ENCODE measurements at regions not wholly inside any gene's neighbourhood (a gene's known extent, or its start where the extent isn't known, plus 50 kb on each side); places are given as distances from the start of the nearest gene placed in this dataset.

DNA sequence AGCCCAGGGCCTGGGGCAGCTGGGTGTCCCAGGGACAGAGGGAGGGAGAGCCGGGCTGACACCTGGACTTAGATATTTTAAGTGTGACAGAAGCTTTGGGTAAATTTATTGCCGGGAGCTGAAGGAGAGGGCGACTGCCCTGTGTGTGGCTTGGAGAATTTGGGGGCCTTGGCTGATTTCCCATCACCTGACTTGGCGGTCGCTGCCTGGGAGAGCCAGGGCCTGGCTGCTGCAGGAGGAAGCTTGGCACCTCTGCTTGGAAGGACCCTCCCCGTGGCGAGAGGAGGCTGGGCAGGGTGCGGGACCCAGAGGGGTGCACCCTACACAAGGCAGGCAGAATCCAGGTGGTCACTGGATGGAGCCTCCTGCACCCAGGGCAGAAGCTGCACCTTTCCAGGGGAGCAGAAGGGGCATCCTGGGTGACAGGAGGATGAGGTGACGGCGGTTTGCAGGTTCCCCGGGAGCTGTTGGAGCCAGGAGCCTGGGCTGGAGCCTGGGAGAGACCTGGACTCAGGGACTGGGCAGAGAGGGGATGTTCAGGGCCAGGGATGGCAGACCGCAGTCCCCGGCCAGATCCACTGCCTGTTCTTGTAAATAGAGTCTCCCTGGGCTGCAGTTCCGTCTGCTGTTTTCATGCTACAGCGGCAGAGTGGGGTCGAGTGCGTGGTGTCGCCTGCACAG lies 72.0 kb downstream of the RGS12 start:
- no peak for DNase-seq (ENCODE audit: low read depth in 2 of 3, low spot score in 2 of 3)

DNA sequence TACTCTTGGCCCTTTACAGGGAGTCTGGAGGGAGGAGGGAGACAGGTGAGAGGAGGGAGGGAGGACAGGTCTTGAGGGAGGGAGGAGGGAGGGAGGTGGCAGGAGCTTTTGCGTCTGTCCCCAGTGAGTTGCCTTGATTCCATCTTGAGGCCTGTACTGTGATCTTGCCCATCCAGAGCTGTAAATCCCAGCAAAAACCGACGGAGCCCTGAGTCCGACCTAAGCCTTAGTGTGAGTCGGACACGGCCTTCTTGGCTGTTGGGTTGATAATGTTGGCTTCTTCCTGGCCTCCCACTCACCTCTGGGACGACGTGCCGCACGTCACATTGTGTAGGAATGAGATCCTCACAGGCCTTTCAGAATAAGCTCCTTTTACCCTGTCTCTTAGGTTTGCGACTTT lies 72.5 kb downstream of the RGS12 start:
- DNase-seq (ENCODE audit: low read depth in 2 of 3, low spot score in 2 of 3), result no peak

DNA sequence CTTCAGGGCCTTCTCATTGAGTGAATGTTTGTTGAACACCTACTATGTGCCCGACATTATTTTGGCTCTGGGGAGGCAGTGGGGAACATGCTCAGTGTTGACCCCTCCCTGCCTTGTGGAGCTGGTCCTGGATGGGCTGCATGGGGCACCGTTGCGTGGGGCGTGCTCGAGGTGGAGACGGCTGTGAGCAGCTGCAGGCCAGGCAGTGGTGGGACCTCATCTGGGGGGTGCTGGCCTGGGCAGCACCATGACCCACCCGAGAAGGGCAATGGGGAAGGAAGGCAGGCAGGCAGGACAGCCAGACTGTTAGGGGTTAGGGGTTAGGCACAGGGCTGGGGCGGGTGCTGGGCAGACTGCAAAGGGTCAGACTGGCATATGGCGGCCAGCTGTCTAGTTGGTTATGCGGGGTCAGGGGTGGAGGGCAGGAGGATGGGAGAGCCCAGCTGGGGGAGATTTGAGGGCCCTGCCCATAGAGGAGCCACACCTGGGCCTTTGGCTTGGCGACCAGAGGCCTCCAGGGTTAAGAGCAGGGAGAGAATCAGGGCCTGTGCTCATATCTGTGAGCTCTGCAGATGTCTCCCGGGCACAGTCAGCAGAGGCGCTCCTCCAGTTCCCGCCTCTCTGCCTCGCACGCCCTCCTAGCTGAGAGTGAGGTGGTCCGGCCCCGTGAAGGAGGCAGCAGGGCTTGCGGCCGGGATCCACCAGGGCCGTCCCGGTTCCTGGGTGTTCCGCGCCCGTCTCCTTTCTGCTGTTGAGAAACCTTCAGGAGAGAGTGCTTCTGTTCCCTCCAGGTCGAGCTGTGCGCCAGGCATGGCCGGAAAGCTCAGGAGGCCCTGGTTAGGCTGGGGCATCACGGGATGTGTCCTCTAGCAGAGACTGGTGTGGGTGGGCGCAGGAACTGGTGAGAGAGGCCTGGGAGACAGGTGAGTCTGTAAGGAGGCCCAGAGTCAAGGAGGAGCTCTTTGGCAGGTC lies 73.3 kb downstream of the RGS12 start:
- DNase-seq (ENCODE audit: low read depth in 2 of 3, low spot score in 2 of 3), result no peak

DNA sequence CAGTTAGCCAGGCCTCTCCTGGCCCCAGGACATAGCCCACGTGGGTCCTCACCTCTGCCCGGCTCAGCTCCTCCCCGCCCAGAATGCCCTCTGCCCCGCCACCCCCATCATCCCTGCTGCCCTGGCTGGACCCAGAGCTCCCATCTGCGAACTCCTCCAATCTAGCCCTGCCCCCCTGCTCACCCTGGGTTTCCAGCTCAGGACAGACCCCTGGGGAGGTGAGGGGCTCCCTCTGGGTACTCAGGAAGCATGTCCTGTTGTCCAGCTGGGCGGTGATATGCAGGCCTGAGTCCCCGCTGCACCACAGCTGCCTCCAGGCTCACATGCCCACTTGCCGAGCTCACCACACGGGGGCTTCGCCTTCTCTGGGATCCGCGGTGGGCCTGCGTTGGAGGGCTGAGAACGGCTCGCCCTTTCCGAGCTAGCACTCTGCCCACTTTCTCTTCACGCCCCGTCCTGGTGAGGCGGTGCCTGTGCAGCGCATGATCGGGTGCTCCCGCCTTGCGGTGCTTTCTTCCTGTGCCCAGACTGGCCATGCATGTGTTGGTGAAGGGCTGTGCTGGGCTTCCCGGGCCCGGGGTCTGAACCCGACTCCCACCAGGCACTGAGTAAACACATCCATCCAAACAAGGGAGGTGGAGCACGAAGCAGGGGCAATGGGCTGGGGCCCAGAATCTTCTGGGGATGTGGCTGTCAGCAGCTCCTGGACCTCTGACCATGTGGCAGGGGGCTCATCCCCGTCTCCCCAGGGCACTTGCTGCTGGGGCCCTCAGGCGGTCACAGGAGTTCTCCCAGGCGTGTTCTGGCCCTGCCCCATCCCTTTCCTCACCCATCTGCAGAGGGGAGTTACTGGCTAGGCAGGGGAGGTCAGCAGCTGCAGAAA lies 74.3 kb downstream of the RGS12 start:
- DNase-seq (ENCODE audit: low read depth in 2 of 3, low spot score in 2 of 3), result no peak

DNA sequence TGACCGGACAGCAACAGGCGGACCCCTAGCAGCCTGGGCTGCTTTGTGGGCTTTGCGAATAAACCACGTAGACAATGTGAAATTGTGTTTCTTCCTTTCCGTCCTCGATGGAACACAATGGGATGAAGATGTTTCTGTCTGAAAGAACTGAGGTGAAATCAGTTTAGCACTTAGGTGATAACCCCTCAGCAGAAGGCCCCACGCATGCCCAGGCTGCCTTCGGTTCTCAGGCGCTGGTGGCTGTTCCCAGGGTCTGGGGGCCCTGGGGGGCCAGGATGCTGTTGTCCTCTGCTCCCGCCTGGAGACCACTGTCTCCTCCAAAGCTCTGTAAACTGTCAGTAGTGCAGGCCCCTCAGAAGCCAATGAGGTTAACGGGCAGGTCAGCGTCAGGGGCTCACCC lies 73.9 kb upstream of the HGFAC start:
- DNase-seq (ENCODE audit: low read depth in 2 of 3, low spot score in 2 of 3), result no peak

DNA sequence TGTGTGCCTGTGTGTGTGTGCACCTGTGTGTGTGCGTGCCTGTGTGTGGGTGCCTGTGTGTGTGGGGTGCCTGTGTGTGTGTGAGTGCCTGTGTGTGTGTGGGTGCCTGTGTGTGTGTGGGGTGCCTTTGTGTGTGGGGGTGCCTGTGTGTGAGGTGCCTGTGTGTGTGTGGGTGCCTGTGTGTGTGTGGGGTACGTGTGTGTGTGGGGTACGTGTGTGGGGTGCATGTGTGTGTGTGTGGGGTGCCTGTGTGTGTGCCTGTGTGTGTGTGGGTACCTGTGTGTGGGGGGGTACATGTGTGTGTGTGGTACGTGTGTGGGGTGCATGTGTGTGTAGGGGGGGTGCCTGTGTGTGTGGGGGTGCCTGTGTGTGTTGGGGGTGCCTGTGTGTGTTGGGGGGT lies 73.4 kb upstream of the HGFAC start:
- DNase-seq (ENCODE audit: low read depth in 2 of 3, low spot score in 2 of 3), result no peak

DNA sequence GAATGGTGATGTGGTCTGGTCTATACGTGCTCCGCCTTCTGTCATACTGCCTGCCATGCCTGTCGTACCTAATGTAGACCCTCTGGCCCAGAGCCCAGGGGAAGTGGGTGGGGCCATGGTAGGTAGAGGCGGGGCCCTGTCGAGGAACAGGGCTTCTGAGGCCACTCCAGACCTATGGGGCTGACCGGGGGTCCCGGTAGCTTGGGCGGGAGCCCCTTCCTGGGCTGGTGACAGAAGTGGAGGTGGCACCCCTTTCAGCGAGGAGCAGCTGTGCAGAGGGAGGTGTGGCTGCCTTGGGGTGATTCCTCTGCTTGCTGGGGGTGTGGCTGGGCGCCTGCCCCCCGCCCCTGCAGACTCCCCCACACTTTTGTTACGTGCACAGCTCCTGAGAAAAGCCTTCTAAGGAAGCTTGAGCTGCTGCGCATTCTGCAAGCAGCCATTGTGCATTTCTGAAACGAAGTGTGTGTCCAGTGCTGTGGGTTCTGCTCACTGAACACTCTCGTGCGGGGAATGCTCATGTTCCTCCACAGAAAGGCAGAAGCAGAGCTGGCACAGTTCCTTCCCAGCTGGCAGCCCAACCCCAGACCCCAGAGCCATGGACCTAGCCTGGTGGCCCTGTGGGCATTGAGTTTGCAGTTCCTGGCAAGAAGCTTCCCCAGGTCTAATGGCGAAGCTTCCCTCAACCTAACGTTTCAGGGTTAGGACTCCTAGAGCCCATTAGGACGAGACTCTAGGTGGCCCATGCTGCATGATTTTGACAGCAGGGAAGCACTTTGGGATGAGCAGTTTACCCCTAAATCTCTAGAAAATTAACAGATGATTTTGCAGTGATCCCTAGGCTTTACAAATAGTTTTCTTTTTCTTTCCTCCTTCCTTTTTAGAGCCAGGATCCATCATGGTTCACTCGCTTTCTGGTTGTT lies 72.7 kb upstream of the HGFAC start:
- peak in 1 of 3 donors; percentile 44 for DNase-seq (ENCODE audit: low read depth in 2 of 3, low spot score in 2 of 3)

DNA sequence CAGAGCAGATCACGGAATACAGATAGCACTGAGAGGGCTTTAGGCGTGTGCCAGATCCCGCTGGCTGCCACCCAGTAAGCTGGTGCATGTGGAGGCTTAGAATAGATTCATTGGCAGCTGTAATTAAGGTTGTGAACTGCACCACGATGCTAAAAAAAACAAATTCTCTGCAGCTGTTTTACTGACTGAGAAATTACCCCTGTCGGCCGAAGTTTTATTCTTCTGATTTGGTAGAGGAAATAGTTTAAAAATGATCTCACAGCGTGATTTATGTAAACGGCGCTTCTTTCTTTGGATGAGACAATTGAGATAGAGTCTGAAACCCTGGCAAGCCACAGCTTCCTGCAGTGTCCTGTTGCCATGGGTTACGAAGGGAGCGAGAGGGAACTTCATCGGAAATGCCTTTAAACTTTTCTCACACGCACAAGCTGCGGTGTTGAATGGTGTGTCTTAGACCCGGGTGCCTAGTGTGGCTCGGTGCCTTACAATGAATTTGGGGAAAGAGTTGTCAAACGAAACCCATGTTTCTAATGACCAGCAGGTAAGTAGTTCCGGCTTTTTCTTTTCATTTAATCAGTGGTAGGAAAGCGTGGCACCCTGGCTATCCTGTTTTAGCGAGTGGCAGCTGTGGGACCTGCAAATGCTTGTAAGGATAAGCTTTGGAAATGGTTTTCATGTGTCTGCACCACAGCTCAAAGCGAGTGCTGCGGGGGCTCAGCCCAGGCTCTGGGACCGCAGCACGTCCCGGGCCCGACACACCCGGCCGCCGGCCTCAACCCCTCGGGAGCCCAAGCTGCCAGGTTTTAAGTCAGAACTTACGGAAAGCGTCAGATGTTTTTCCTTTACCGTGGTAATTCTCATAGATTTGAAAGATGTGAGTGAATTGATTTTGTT lies 71.7 kb upstream of the HGFAC start:
- peak in 2 of 3 donors; percentile 52 to 59 for DNase-seq (ENCODE audit: low read depth in 2 of 3, low spot score in 2 of 3)

DNA sequence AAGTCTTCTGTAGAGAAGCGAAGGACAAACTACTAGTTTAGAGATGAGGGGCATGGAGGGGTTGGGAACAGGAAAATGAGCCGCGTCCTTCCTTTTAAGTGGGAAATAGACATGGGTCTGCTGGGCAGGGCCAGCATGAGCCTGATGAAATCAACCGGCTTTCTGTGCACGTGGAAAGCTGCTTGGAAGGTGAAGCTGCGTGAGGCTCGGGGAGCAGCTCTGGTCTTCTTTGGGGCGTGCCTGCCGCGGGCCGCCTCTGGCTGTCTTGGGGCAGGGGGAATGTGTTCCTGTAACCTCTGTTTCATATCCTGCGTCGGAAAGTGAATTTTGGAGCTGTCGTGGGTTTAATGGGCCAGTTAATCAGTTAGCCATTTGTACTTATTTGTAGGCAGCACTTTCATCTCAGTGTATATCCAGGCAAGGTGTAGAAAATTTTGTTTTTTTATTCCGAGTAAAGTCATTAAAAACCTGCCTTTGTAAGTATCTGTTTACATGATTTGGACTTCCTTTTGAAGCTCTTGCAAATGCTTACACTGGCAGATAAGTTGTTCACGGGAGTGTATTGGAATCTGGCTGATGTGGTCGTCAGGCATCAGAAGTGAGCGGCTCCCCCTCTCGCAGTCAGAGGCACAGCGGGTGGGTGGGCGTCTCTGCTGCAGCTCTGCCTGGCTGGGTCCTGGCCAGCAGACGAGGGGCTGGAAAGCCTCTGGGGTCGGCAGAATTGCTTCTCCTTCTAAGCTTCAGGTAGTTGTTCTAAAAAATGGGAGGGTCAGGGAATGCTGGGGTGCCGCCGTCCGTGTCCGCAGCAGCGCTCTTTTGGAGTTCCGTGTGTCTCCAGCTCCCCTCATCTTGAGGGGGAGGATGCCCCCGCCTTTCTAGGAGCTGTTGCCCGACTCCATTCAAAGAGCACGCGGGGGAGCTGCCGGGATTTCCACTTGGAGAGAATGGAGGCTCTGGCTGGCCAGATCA lies 70.5 kb upstream of the HGFAC start:
- no peak for DNase-seq (ENCODE audit: low read depth in 2 of 3, low spot score in 2 of 3)

DNA sequence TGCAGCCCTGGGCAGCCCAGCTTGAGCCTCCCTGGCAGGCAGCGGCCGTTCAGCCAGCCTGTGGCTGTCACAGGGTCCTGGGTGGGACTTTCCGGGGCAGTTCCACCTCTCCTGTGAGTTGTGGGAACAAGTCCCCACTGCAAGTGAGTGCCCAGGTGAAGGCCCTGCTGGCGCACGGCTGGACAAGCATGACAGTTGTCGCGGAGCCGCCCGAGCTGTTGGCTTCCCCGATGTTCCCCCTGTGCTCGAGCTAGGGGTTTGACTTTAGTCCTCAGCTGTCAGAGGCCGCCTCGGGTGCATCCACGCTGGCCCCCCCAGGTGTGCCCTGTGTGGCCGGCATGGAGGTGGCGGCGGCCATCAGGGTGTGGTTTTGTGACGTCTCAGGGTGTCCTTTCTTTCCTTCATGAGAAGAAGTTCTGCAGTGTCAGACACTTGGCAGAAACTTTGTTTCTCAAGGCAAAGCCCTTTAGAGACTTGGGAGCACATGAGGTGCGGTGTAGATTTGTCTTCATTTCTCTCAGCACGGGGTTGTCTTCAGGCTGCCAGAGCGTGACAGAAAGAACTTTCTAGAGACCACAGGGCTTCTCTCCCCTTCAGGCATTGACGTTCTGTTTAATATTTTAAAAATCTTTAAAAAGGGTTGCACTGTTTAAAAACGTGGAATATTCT lies 69.4 kb upstream of the HGFAC start:
- DNase-seq (ENCODE audit: low read depth in 2 of 3, low spot score in 2 of 3), result no peak

DNA sequence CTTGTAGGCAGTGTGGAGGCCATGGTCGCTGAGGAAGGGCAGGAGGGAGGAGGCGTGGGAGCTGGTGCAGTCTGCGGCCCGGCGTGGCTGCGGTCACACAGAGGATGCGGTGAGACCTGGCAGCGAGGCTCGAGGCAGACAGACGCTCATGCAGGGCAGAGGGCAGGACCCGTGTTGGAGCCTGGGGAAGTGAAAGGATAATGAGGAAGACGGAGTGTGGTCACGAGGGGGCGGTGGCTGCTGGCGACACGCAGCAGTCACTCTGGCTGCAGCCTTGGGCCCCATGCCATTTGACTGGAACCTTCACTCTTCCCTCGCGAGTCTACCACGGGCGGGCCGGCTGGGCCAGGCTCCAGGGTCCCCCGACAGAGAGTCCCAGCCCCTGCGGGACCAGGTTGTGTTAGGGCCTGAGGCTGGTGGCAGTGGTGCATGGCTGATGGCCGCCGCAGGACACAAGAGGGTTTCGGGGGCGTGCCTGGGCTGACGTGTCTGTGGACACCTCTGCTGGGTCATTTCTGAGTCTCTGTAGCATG lies 68.8 kb upstream of the HGFAC start:
- DNase-seq (ENCODE audit: low read depth in 2 of 3, low spot score in 2 of 3), result peak in 1 of 3 donors; percentile 67

DNA sequence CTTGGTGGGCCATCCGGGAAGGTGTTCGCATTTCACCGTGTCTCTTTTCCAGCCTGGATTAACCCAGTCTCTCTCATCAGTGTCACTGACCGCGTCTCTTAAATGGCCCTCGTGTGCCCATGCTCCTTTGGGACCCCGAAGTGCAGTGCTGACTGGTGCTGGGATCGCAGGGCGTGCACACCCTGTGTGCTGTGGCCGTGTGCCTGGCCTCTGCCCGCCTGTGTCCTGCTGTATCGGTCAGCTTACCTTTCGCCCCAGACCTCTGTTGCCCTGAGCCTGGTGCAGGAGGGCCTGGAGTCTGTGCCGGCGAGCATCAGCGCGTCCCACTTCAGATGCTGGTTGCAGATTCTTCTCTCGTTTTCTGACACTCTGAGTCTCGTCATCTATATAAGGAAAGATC lies 68.3 kb upstream of the HGFAC start:
- DNase-seq (ENCODE audit: low read depth in 2 of 3, low spot score in 2 of 3), result no peak

DNA sequence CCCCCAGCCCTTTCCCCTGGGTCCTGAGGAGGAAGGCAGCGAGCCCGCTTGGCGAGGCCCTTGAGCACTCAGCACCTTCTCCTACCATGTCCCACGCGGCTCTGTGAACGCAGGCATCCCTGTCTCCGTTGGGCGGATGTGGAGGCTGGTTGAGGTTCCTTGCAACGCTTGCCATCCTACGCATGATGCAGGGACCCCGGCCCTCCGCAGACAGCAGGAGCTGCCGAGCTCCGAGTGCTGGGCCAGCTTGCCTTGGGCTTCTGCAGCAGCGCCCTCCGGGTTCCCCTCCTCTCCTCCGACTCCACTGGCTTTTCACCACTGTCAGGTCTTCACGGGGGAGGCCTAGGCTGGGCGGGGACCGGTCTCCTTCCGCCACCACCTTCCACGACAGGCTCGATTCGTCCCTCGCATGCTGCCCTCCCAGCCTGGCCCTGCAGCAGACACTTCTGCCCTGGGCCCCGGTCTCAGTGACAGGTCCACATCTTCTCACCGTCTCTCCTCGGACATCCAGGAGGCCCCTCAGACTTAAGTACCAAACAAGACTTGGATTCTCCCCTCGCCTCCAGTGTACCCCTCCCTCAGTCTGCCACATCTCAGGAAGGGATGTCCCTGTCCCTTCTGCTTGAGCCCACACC lies 67.6 kb upstream of the HGFAC start:
- DNase-seq (ENCODE audit: low read depth in 2 of 3, low spot score in 2 of 3), result no peak

DNA sequence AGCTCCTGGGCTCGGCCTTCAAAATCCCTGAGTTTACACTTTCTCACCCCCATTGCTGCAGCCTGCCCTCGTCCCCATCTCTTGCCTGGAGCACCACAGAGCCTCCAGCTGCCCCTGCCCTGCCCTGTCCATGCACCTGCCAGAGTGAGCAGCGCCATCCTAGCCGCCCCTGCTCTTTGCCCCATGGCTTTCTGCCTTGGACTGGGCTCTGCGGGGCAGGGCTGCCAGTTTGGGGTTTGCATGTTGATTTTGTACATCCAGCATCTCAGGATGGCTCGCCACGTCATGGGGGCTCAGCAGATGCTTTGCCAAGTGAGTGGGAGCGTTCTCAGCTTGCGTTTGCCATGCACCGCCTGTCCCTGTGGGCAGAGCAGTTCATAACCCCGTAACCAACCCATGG lies 67.1 kb upstream of the HGFAC start:
- DNase-seq (ENCODE audit: low read depth in 2 of 3, low spot score in 2 of 3), result no peak

DNA sequence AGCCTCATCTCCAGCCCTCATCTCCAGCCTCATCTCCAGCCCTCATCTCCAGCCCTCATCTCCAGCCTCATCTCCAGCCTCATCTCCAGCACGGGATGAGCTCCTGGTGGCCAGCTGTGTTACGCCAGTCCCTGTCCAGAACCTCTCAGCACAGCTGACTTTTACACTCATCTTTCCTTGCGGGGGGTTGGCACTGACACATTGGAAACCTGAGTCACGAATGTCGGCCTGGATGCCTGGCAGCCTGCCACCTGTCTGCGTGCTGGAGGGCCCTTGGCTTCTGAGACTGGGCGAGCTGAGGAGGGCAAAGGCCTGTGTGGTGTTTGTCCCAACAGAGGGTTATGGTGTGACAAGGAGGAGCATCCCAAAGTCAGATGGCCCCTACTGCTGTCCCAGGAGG lies 66.1 kb upstream of the HGFAC start:
- no peak for DNase-seq (ENCODE audit: low read depth in 2 of 3, low spot score in 2 of 3)

DNA sequence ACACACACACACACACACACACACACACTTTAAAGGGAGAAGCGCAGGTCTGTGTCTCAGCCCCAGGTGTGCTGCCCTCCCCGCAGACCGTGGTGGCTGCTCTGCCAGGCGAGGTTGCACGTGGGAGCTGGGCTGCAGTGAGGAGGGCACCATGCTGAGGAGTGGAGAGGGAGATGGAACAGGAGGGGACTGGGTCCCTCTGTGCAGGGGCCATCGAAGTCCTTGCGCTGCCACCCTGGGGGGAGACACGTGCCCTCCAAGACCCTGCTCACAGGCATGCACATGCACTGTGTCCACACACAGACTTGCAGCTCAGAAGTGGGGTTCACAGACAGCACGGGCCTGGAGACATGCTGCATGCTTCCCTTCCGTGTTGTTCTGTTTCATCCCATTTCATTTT lies 65.5 kb upstream of the HGFAC start:
- no peak for DNase-seq (ENCODE audit: low read depth in 2 of 3, low spot score in 2 of 3)

DNA sequence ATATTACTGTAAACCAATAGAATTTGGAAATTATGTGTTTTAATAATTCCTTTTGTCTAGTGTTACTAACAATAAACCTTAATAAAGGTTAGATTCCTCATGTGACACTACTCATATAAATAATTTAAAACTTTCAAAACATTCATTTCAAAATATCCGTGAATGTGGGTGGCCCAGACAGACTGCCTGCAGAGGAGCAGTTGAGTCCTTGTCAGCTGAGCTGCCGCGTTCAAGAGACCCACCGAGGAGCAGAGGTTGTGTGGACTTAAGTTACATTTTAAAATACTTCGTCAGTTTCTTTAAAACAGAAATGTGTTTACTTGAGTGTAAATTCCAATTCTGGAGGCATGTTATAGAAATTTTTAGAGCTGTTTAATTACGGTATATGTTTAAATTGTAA lies 64.2 kb upstream of the HGFAC start:
- DNase-seq (ENCODE audit: low read depth in 2 of 3, low spot score in 2 of 3), result no peak
